HG03066 (cell line): ENCODE measurements at regions not wholly inside any gene's neighbourhood (a gene's known extent, or its start where the extent isn't known, plus 50 kb on each side); places are given as distances from the start of the nearest gene placed in this dataset.

Experiments
- ATAC-seq: cut with Tn5 transposase; IDR thresholded peaks from one replicate; pipeline ENCODE4 v1.9.1; 2021; ENCODE audit warnings: low read depth; ENCODE audit not compliant: unreplicated experiment

DNA sequence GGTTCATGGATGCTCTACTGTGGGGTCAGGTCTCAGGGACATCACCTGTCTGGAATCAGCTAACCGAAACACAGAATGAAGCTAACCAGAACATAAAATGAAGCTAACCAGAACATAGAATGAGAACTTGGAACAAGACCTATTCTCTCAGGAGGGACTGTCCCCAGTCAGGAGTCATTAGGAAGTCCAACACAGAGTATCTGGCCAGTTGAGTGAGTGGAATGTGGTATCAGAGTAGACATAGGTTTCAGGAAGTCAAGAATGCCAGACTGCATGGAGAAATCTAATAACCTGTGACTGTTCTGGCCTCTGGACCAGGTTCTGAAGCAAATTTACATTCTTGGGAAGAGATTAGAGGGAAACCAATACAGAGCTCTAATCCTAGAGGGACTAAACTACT is 609.6 kb downstream of the PRELID2 start:
- no peak for ATAC-seq

DNA sequence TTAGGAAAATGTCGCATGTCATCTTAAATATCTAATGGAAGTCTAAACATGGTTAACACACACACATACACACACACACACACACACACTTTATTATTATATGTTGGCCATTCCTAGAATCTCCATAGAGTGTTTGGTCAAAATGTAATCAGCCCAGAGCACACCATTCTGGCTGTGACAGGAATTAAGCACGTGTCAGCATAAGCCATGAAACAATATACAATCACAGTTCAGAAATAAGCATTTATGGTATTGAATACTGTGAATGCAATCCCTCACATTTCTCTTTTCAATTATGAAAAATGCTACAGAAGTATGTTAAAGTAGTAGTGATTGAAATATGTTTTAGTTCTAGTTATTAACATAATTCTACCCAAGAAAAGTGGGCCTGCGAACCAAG is 611.6 kb downstream of the PRELID2 start:
- no peak for ATAC-seq

DNA sequence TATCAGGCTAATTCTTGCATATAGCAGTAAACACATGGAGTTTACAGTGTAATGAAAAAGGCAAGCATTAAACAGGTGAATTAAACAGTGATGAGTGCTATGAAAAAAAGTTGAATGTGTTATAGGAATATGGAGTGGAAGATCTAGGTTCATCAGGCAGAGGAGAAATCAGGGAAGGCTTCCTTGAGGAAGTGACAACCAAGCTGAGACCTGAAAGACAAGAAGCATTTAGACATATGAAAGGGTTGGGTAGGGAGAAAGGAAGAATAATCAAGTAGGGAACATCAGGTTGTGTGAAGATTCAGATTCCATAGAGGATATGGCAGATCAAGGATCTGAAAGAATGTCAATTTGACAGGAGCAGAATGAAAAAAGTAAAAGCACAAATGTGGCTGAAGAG is 612.5 kb downstream of the PRELID2 start:
- no peak for ATAC-seq

DNA sequence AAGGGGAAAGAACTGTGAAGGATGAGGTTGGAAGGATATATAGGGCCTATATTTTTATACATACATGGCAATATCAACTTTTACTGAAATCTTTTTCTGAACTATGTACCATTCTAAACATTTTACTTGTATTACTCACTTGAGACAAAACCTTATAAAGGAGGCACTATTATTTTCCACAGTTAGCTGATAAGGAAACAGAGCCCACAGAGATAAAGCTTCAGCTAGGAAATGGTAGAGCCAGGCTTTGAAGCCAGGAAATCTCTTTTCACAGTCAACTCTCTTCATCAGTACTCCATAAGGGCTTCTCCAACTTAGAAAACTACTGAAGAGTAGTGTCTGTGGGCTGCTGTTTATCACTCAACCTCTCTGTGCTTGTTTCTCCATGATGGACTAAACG is 613.7 kb downstream of the PRELID2 start:
- ATAC-seq = no peak

DNA sequence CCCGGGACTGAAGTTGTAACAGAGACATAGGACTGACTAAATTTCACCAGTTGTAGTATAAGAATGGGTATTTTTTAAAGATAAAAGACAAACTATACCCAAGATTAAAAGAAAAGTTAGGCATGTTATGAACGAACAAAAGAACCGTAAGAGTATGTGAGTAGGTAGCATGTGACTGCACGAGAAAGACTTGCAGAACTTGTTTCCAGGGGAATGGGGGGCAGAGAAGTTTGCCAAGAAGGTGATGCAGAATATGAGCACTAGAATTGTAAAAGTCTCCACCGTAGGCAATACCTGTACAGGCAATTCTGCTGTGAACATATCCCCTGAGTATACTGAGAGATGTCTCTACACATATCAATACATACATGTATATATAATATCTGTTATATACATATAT is 614.7 kb downstream of the PRELID2 start:
- no peak for ATAC-seq

DNA sequence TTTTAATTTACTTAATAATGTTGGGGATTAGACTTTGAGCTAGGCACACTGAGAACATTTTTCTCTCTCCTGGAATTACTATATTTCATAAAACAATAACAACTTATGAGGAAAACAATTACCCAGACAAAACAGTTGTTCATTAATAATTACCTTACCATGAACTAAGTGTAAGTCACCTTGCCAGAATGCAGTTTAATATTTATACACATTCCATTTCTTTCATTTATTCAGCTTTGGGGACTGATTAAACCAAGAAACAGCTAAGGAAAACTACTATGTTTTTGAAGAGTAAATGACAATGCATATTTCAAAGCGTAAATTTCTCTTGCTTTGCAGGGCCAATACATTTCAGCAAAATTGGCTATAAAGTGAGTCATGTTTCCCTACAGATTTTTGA is 616.2 kb downstream of the PRELID2 start:
- ATAC-seq = no peak

DNA sequence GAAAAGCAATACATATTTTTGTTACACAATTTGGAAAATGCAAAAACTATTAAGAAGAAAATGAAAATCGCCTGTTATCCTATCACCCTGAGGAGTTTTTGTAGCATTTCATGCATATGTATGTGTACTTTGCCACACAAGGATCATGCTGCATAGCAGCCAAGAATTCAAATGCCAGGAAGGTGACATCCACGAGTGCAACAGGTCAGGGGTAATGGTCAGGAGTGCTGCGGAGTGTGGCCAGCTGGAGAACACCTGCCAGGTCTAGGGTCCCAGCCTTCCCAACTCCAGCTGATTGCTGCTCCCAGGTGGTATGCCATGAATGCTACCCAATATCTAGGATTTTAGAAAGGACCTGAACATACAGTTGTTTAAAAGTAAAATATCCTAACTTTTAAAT is 617.1 kb downstream of the PRELID2 start:
- ATAC-seq = no peak

DNA sequence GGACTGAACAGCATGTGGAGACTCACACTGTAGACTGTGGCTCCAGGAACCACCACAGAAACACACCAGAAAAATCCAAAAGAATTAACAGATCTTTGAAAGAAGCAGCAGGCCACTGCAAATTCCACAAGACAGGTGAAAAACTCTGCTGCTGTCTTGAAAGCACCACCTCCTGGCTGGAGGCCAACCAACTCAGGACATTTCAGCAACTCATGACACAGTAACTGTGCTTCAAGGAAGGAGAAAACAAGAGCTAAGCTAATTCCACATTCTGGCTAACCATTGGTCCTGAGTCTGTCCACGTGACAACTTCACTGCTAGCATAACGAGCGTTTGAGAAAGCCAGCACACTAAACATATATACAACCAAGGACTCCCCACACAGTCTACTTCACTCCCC is 625.1 kb downstream of the PRELID2 start:
- no peak for ATAC-seq

DNA sequence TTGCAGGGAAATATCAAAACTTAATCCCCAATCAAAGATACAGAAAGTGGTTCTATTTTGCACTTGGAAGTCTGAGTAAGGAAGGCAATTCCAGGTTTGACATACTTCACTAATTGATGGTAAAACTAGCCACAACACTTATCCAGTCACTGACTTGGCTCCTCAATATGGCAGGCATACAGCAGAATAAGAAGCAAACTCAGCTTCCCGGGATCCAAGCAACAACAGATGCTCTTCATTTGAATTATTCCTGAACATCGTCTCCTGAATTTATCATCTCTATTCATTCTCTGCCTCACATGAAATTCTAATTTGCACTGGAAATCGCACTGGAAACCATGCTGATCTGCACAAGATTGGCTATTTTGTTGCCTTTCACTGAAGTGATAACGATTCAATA is 629.6 kb downstream of the PRELID2 start:
- ATAC-seq = no peak

DNA sequence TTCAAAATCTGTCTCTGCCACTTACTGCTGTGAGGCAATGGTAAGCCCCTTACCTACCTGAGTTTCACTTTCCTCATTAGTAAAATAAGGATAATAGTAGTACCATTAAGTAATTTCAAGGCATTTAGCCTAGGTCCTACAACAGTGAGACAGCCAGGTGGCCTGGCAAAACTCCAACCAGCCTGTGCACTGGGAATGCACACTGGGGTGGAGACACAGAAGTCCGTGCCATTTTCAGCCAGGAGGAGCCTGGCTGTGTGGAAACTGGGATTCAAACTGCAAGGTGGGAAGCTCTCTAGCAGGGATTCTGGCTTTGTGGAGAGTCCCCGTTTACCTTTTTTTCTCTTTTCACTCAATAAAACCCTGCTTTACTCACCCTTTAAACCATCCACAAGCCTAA is 630.4 kb downstream of the PRELID2 start:
- ATAC-seq = no peak

DNA sequence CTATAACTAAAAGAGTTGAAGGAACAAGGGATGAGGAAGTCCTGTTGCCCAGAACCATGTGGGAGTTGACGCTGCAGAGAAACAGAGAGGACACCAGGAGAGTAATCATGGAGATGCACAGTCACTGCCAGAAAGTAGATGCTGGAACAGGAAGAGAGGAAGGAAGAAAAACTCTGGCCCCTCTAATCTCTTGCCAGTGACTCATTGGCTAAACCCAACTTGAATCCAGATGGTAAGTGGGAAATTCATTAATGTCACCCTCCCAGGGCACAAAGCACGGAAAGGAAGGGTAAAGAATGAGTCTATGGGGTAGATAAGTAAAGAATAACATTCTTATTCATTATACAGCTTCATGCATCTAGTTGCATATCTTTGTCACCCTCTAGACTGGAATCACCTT is 631.9 kb downstream of the PRELID2 start:
- ATAC-seq = no peak

DNA sequence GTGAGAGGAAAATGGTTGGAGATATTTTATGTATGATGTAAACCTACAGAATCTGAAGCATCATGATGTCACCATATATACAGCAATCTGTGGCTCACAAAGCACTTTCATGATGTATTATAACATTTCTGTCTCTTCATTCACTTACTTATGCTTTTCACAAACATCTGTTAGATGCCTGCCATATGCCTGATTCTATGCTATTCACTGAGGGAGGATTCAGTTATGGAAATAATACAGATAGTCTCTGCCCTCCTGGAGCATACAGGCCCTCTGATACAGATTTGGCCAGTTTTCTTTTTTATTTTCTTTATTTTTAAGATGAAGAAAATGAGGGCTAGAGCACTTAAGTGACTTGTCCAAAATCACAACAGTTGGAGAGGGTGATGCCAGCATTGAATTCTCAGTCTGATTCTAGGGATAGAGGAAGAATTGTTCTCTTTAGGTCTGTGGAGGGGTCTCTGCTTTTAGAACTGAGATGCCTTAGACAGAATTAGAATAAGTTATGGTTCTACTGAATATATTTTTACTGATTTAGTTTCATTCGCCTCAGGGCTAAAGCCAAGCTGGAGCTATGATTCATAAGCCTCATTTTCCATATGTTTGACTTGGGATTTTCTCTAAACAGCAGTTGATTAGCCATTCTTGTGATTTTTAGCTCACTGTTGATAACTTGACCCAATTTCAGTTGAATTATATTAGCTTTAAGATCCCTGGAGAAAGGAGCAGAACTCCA is 636.4 kb downstream of the PRELID2 start:
- no peak for ATAC-seq

DNA sequence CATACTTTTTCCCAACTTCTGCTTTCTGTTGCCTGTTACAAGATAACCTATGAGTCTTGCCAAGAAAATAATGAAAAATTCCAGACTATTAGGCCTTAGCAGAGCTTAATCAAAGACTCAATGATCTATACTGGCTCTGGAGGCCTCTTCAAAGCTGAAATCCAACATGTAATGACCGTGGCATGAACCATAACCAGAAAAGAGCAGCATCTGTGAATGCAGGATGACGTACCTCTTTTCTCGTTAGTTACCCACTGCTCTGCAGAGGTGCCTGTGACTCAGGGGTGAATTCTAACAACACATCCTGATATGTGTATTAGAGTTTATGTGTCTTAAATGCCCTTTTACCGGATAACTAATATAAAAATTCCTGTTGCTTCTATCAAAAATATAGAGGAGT is 645.4 kb downstream of the PRELID2 start:
- ATAC-seq = no peak

DNA sequence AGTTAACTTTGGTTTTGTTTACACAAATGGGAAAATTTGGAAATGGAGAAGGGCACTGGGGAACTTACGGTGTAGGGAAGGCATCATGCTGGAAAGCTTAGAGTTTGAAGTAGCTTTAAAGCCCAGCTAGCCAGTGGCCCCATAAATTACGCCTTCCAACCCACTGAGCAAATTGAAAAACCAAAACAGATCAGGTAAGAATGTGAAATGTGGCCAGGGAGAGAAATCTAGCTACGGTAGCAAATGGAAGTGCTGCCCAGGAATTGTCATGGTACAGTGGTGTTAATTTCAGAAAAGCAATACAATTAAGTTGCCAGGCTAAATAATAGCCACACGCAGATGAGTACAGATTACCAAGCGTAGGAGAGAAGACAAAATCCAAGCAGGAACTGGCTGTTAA is 654.8 kb downstream of the PRELID2 start:
- no peak for ATAC-seq

DNA sequence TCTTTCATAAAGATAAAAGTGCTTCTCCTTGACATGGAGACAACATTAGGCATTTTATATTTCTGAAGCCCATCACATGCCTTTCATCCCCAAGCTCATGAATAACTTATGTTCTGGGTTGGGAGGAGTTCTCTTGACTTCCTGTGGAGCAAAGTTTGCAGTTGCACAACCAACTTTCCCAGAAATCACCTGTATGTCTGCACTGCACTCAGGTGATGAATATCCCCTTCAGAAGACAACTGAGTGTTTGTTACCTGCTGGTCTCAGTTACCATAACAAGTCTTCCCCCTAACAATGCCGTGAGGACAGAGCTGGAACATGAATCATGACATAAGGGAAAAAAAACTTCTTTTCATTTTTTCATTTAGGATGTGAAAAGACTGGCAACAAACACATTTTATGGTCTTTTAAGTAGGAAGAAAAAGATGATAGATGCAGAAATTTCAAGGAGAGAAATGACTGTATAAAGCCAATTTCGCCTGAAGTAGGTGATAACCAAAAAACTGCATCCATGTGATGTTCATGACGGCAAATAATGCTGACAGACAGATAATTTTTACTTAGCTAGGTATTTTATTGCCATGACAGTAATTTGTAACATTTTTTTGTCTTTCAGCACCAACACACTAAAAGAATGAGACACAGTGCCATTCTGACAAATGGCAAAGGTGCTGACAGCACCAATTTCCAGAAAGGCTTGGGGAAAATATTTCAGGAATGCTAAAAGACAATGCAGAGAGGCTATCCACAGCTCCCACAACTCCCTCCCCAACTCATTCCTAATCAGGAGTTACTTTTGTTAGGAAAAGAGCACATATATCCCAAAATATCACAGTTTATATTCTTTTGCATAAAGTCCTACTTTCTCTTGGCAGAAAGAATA is 656.3 kb downstream of the PRELID2 start:
- ATAC-seq = no peak

DNA sequence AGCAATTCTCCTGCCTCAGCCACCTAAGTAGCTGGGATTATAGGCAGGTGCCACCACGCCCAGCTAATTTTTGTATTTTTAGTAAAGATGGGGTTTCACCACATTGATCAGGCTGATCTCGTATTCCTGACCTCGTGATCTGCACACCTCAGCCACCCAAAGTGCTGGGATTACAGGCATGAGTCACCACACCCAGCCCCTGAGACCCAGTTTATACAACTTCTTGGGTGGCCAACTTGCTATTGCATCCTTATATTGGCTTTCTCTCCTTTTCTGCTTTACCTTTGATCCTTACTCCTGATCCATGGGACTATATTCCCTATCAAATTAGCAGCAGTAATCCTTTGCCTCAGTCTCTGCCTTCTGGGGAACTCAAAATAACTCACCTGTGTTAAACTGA is 659.1 kb downstream of the PRELID2 start:
- ATAC-seq = no peak

DNA sequence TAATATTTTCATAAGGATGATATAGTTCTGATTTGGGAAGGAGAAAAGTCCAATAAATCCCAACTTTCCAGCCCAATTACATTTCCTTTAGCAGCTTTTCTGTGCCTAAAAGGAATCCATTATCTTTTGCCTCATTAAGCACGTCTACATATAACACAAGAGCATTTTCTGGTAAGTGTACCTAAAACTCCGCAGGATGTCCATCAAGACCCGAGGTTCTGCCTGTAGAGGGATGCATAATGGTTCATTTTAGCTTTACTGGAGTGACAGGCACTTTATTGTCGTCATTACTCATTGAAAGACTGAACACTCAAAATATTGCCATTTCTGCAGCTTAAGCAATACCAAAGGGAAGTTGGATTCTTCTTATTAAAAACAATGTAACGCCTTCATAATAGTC is 669.0 kb downstream of the PRELID2 start:
- ATAC-seq = no peak

DNA sequence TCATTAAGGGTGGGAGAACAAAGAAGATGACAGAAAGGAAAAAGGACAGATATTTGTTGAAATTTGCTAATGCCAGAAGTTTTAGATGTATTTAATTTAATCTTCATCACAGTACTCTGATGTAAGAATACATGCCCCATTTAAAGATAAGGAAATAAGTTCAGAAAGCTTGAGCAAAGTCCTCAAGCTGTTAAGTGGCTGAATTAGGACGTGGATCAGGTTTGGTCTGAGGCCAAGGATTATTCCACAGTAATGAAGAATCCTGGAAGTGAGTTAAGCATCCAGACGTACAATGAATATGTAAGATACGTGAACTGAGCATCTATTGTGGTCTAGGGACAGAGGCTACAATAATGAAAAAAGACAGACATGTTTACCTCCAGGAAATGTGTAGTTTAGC is 671.3 kb downstream of the PRELID2 start:
- ATAC-seq = no peak

DNA sequence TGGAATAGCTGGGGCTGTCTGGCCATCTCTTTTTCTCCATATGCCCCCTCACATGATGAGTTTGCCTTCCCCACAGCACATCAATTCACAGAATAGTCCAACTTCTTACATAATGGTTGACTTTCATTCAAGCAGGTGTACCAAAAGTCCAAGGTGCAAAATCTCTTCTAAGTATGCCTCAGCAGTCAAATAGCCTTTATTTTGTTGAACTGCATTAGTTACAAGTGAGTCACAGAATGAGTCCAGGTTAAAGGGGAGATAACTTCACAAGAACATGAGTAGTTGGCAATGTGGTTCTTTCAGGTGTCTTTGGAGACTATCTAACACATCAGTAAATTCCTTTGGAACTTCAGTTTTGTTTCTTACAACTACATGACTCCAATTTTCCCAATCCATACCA is 672.5 kb downstream of the PRELID2 start:
- ATAC-seq = no peak

DNA sequence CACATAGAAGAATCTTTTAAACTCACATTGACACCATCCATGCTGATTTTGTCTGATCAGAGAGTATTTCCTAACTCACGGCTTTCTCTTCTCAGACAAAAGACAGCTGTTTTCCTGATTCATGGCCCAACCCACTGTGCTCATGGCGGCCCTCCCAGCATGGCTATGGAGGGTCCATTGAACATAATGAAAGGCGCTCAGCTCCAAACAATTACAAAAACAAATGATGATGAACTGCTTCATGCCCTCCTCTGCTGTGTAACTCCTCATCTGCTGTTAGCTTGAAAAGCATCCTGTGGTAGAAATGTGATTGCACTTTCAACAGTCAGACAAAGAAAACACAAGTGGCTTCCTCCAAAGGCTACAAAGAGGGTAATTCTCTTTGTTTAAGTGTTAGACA is 673.8 kb downstream of the PRELID2 start:
- ATAC-seq = no peak

DNA sequence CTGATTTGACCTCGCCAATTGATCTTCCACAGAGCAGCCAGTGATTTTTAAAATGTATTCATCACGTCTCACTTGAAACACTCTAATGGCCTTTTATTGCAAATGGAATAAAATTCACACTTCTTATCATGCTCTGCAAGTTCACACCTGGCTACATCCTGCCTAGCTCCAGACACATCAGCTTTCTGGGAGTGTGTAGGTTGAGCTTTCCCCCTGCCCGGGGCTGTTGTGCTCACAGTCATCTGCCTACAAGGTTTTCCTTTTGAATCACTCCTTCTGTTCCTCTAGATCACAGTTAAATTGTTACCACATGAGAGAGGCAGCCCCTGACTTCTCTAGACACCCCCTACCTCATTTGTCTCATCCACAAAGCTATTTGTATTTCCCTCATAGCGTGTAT is 674.5 kb downstream of the PRELID2 start:
- ATAC-seq = no peak

DNA sequence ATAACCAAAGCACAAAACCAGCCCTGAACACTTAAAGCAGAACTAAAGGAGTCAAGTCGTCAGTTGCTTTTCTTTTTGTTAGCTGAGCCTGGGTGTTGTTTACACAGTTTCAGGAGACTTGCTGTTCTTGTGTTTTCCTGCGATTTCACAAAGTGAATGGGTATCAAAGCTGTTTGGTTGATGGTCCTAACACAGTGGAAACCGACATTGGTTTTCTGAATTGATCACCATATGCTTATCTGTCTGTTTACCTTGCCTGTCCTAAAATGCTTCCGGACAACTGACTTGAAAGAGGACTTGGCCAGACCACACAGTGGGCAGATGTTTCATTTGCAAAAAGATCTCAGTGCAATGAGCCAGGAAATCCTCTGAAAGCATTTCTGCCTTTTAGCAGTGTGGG is 676.4 kb downstream of the PRELID2 start:
- no peak for ATAC-seq
